HG03135 (cell line): ENCODE measurements at regions not wholly inside any gene's neighbourhood (a gene's known extent, or its start where the extent isn't known, plus 50 kb on each side); places are given as distances from the start of the nearest gene placed in this dataset.

ENCODE experiments used
- ATAC-seq: cut with Tn5 transposase; IDR thresholded peaks from one replicate; pipeline ENCODE4 v1.9.1; 2021; ENCODE audit warnings: mild to moderate bottlenecking, moderate library complexity; ENCODE audit not compliant: unreplicated experiment

DNA sequence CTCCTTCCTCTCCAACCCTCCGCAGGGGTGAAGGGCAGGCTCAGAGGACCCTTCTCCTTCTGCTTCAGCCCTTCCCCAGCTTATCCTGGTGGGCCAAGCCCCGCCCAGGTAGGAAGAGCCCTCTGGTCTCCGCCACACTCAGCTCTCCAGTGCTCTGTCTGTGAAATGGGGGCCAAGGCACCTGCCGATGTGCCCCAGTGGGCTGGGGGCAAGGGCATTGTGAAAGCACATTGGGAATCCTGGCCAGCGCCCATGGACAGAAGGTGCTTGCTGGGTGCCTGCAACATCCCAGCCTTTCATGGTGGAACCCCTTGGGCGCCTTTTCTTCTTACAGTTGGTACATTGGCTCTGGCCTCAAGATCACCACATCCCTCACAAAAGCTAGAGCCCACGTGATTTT, 150.8 kb downstream of the INHBB start:
- ATAC-seq: no peak

DNA sequence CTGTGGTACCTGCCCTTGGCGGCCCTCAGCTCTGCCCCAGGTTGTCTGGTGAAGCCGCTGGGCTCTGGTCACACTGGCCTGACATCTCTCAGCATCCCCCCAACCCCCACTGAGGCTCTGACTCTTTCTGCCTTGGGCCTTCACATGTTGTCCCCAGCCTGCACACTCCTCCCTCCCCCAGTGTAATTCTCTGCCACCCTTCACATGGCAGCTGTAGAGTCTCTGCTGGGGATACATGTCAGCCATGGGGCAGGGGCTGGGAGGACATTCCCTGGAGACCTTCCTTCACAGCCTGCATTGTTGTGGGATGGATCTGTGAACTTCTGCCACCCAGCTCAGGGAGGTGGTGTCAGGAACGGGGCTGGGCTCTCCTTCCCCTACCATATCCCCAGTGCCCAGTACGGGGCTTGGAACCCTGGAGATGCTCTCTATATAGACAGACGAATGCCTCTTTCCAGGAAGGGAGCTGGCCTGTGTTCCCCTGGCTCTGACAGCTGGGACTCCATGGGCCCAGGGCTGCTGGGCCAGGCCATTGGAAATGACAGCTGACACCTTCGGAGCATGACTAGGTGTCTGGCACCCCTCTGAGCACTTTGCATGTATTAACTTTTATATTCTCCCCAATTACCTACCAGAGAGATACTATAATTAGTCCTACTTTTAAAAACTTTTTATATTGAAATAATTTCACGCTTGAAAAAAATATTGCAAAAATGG, 151.5 kb downstream of the INHBB start:
- no peak for ATAC-seq

DNA sequence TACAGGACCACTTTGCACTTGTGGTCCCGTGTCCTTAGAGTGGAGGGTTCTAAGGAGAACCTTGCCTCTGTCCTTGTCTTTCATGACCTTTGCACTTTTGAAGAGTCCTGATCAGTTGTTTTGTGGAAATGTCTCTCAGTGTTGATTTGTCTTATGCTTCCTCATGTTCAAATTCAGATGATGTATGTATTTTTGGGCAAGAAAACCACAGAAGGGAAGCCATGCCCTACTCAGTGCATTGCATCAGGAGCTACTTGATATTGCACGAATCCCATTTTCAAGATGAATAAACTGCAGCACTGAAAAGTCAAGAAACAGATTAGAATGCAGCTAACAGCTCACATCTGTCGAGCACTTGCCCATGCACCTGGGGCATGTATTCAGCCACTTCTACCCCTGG, 152.2 kb downstream of the INHBB start:
- no peak for ATAC-seq

DNA sequence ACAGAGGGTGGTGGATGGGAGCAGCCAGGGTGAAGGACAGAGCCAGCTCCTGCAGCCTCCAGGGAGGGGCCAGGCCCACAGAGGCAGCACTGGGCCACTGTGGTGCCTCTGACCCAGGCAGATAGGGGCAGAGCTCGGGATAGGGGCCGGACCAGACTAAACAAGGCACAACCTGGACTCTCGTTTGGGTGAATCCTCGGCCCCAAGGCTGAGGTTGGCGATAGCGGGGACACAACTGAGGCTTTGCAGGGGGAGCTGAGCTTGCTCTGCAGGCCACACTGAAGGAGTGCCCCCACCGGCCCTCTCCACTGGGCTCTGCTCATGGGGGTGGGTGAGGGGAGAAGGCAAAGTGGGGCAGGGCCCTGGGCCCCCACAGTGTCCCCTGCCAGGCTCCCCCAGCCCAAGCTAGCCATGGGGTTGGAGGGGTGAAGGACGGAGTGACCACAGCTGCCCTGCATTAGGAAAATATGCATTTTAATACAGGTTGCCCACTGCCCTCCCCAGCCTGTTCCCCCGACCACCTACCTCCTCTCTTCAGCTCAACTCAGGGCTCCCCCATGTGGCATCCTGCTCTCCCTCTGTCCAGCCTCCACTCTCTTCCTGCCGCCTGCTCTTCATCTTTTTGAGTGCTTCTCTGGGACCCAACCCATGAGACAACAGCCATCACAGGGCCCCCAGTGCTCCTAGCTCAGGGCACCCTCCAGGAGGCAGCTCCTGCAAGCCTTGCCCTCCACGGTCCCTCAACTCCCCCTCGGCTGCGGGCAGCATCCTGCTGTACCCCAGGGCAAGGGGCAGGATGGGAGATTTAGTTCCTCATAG, 152.8 kb downstream of the INHBB start:
- ATAC-seq: no peak

DNA sequence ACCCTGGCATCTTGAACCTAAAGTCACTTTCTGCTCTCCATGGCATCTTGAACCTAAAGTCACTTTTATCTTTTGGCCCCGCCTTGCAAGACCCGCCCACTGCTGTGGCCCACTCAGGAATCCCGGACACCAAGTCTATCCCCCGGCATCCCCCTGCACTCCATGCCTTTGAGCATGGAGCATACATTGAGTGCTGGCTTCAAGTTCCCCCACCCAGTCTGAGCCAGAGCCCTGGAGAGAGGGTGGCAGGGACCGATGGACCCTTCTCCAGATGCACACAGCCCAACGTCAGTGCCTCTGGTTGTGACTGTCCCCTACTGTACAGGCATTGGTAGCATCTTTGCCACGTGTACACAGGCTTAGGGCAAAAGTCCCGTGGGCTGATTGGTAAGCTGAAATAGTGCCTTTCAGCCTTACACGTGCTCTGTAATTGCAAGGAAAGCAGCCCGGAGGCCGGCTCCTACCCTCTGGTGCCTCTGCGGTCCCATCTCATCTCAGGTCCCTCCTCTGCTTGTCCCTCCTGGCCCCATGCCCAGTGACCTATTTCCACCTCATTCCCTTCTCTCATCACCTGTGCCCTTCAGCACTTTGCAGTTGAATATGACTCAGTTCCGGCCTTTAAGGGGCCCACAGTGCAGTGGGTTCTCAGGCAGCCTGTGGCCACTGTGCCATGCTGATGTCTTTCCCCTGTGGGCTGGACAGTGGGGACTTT, 154.0 kb downstream of the INHBB start:
- no peak for ATAC-seq

DNA sequence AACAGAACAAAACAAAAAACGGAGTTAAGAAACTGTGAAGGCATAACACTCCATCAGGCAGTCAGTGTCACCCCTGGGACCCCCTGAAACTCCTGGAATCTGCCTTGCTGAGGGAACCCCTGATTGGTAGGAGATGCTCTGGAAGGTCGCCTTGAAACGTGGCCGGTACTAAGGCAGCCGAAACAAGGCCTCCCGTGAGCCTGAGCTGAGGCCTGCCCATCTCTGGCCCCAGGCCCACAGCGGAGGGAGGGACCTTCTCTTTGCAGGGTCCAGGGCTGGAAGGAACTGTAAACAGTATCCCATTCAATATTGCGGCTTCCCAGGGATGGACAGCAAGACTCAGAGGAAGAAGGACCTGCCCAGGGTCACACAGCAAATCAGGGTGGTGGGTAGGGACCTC, 155.7 kb downstream of the INHBB start:
- no peak for ATAC-seq

DNA sequence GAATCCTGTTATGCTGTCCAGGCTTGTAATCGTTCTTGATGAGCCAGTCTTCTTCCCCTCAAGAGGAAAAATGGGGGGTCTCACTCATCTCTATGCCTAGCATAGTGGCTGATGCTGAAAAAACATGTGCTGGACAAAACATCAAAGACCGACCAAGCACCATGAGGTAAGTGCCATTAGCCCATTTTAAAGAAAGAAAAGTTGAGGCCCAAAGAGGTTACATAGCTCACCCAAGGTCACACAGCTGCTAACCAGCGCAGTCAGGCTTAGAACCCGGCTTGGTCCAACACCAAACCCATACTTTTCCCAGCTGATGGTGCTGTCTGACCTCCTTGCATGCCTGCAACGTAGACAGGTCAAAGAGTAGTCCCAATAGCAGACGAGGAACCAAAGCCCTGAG, 156.4 kb downstream of the INHBB start:
- no peak for ATAC-seq

DNA sequence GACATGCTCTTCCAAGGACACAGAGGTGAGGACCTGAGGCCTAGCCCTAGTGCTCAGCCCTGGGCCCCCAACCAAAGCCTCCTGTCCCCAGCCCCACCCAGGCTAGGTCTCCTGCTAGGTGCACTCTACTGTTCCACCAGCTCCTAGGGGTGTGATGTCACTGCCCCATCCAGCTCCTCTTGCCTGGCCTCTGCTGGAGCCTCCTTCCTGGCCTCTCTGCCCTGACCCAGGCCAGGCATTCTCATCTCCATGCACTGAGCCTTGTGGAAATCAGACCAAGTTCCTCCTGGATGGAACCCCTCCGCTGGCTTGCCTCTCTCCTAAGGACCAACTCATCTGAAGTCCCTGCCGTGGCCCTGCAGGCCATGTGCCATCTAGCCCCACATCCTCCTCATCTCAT, 156.8 kb downstream of the INHBB start:
- no peak for ATAC-seq

DNA sequence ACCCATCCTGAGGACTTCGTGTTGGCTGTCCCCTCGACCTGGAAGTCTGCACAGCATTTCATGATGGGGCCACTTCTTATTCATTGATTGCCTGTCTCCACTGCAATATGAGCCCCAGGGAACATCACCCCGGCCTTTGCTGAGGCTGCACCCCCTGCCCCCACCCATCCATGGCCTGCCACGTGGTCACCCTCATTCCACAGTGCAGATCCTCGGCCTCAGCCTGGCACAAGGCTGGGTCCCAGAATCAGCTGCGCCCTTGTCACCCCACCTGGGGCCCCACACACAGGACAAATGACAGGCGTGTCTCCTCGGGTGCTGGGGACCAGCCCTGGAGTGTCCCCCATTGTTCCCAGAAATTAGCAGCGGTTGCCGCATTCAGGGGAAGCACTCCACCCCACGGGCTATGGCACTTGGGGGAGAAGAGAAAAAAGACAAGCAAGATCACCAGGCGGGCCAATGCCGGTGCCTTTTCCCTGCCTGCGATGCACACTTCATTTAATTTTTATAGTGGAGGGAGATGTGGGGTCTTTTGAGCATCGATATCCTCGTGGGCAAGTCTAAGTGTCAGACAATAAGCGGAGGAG, 157.4 kb downstream of the INHBB start:
- no peak for ATAC-seq

DNA sequence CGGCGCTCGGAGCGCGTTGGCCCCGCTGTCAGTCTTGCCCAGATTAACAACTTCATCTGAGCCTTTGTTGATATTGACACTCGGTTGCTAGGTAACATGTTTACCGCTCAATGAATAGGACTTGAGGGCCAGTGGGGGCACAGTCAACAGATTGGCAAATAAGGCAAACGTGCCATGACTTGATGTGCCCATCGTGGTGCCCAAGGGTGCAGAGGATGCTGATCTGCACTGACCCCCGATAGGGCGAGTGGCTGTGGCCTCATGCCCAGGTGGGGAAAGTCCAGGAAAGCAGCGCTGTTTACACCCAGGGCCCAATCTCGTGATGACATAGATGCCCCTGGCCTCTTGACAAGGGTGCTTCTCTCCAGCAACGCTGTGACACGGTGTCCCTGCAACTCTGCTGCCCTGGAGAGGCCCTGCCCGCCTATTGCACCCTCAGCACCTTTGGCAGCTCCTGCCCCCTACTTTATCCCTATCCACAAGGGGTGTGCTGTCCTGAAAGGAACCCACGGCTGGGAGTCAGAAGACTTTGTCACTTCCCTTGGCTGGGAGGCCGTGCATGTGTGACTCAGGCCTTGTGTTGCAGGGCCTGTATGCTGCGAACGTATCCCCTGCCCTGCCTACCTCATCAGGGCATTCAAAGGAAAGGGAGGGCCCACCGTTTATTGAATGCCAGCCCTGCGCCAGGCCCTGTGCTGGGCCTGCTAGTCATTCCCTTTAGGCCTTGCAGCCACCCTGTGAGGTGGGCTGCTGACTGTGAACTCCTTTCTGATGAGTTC, 158.0 kb downstream of the INHBB start:
- no peak for ATAC-seq

DNA sequence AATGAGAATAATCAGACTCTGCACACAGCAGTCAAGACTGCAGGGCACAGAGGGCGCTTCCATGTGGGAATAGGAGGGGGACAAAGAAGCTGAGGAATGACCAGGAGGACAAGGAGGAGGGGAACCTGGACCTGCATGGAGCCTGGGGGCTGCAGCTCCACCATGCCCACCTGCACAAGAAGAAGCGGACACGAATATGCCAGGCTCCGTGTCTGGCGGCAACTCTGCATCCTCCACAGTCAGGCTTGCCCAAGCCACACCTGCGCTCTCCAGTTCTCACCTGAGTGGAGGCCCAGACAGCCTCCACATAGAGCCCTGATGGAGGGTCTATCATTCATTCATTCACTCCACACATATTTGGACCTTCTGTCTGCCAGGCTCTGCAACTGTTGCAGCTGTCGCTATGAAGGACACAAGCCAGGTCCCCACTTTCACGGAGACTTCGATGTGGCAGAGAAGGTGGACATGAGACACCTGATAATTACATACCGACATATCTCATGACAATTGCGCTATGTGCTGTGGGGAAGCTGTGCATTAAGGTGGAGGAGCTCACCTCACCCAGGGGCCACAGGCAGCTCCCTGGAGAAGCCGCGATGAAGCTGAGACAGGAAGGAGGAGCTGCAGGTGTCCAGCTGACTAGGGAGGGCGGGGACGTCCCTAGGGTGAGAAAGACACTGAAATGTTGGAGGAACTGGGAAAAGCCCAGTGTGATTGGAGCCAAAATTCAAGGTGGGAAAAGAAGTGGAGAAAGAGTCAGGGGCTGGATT, 159.2 kb downstream of the INHBB start:
- ATAC-seq: no peak

DNA sequence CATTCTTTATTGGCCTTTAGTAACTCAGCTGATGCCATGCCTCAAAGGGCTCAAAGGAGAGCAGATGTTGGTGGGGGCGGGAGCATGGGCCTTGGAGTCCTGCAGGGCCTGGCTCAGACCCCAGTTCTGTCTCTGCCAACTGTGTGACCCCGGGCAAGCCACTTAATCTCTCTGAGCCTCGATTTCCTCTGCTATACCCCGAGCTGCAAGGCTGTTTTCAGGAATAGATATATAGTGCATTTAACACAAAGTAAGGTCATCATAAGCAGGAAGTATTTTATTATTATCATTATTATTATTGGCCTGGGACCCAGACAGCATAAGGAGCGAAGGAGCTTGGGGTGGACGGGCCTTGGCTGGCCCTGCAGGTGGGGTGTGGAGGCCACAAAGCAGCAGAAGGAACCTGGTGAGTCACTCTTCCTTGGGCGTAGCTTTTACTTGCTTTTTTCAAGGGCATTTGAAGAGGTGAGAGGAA, 162.7 kb downstream of the INHBB start:
- ATAC-seq: no peak

DNA sequence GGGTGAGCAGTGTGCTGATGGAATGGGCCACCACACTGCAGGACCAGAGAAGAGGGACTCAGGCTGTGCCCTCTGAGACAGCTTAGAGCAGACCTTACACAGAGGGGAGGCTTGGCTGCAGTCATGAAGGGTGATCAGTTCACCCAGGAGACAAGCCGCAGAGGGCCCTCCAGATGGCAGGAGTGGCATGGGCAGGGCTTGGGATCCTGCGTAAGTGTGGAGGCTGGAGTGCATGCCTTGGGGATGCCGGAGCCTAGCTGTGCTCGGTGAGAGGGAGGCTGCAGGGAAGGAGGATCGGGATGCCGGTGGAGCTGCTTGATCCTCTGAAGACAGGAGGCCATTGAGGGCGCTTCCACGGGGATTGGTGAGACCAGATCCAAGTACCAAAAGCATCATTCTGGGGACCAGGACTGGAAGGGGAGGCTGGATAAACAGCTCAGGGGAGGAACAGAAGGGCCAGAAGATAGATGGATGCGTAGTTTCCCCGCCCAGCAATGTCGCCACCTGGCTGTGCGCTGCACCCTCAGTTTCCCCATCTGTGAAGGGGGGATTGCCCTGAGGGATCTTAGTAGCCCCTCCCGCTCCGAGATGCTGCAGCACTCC, 163.4 kb downstream of the INHBB start:
- ATAC-seq: no peak

DNA sequence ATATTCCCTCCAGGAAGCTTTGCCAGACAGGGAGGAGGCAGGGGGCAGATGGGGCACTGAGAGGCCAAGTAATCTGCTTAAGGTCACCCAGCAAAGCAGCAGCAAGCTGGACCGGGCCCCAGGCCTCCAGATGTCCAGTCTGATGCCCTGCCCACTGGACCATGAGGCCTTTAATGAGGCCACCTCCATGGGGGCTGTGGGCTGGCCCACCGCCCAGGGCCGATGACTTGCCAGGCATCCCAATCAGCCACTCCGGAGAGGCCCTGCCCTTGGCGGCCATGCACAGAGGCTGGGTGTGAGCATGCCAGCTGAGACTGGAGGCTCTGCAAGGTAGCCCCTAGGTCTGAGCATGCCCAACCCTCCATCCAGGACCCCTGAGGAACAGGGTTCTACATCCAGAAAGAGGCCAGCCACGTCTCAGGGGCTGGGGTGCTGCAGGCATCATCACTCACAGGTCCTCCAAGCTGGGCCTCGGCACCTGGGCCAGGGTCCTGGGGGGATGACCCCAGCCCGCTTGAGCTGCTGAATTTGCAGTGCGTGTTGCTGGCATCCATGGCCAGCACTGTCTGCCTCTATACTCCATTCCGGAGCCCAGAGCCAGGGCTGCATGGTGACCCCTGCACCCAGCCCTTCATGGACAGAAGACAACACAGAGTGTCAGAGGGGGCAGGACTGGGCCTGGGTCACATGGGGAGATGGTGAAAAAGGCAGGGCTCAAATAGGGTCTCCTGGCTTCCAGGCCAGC, 164.2 kb downstream of the INHBB start:
- no peak for ATAC-seq

DNA sequence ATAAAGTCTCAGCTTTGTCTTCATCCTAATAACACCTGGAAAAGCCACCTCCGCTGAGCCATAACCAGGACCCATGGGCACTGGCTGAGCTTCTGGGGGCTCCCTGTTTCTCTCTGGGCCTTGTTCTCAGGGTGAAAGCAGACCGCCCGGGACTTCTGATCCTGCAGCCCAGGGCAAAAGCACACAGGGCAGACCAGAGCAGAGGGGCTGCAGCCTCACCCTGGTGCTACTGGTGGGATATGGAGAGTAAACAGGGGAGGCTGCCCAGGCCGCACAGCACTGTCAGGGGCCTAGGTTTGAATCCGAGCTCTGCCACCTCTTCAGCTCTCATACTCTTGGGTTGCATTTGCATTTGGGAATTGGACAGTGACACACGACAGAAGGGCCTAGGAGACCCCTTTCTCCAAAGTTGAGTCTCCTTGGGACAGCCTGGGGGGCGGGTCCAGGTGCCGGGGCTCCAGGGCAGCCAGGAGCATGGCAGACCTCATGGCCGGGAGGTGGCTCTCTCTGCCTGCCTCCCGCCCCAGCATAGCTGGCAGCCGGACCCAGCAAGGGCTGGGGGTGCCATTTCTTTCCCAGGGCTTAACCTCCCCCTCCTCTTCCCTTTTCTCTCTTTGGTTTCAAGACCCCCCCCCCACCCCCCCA, 164.9 kb downstream of the INHBB start:
- no peak for ATAC-seq

DNA sequence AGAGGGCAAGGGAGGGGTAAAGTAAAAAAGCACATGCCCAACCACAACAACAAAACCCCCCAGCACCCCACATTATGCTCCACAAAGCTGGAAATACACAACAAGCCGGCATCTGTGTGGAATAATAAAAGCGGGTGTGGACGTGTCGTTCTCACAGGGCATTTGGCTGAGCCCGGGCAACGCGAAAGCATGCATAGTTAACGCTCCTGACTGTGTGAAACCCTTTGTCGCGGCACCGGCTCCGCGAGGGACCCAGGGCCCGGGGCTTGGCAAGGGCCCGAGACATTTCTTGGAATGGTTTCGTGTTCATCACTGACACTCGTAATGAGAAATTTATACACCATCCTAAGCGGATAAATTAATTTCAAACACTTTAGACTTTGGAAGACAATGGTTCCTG, 165.6 kb downstream of the INHBB start:
- no peak for ATAC-seq

DNA sequence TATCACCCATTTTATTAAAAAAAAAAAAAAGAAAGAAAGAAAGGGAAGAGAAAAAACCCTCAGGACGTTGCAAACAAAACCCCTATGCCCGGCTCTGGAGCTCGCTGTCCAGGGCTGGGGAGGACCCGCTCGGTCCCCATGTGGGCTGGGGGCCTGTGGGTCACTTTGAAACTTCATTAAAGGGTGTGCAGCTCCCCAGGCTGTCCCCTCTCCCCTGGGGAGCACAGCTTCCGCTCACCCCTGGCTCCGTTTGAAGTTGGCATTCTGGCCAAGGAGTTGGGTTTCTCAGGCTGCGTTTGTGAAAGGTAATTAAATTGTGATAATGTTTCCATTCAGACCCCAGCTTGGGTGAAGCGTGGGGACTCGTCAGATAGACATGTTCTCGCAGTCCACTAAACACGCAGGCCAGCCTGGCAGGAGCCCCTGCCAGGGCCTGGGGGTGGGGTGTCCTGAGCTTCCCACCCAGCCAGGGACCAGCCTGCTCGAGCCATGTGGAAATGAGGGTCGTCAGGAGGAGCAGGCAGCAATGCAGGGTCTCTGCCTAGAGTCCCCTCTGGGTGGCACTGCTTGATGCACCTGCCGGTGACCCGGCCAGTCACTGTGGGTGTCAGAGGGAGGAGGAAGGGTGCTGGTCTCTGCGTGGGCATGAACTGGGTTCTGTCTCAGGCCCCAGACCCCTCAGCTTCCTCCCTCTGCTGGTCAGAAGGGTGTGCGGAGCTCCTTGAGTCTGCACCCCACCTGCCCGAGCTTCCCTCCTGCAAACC, 166.2 kb downstream of the INHBB start:
- no peak for ATAC-seq
